Activated CD8-positive, alpha-beta T cell treated with anti-CD3 and anti-CD28 coated beads, Interleukin-2, amount 10 ng/mL, durations not matched to agents 7 days and 5 days (primary cell): ENCODE measurements at regions not wholly inside any gene's neighbourhood (a gene's known extent, or its start where the extent isn't known, plus 50 kb on each side); places are given as distances from the start of the nearest gene placed in this dataset.

Experiments
- ATAC-seq: fragments of 150-1000 bp; cut with Tn5 transposase; one replicate; pipeline ENCODE4 v1.10.0; 2021; ENCODE audit warnings: moderate library complexity
- CTCF ChIA-PET: fragments of 350-600 bp; sonication (Branson Sonifier 250); formaldehyde crosslinking; loops from one replicate; lab custom pipeline; 2021; ENCODE audit warnings: antibody characterized with exemption; lab: Charles Lee
- POLR2A ChIA-PET: fragments of 350-600 bp; sonication (Branson Sonifier 250); formaldehyde crosslinking; loops from one replicate; lab custom pipeline; 2021; ENCODE audit warnings: antibody characterized with exemption; lab: Charles Lee
- DNase-seq: peaks from one replicate; pipeline ENCODE4 v3.0.0-alpha.2; 2020
- H3K27ac Mint-ChIP-seq: one replicate; pipeline ENCODE4 v1.8.0; 2021; ENCODE audit warnings: mild to moderate bottlenecking, mixed read lengths
- H3K27me3 Mint-ChIP-seq: one replicate; pipeline ENCODE4 v1.8.0; 2021; ENCODE audit warnings: low read depth, mixed read lengths
- H3K36me3 Mint-ChIP-seq: one replicate; pipeline ENCODE4 v1.8.0; 2021; ENCODE audit warnings: low read depth, mixed read lengths
- H3K4me1 Mint-ChIP-seq: one replicate; pipeline ENCODE4 v1.8.0; 2021; ENCODE audit warnings: low read depth, mixed read lengths
- H3K4me3 Mint-ChIP-seq: one replicate; pipeline ENCODE4 v1.8.0; 2021; ENCODE audit warnings: mild to moderate bottlenecking, mixed read lengths
- H3K9me3 Mint-ChIP-seq: one replicate; pipeline ENCODE4 v1.8.0; 2022; ENCODE audit warnings: mixed read lengths; ENCODE audit not compliant: insufficient read depth

DNA sequence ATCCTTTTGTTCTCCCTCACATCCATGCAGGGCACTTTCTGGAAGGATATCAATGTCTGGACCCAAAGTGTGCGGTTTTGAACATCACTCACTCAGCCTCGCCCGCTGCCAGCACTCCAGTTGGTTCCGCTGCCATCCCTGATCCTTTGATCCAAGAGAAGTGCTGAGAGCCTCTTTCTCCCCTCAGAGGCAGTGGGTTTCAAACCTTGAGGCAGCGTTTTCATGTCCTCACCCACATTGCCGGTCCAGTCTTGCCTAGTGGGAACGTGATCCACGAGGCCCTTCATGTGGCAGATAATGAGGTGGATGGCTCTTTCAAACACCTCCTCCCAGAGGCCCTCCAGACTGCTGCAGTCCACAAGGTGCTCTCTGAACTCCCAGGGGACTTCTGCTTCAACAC lies 122.2 kb downstream of the ACTL8 start:
- DNase-seq (no peak), ATAC-seq (no peak)
- H3K4me1 Mint-ChIP-seq, result no peaks in the 10 kb centered on the region
- no peak overlapping the region for H3K27ac Mint-ChIP-seq
- H3K4me3 Mint-ChIP-seq, result no peak overlapping the region
- ChIA-PET POLR2A (no interaction called here), CTCF (no interaction called here)
- H3K27me3 Mint-ChIP-seq, result no peaks in the 10 kb centered on the region
- no peaks in the 10 kb centered on the region for H3K9me3 Mint-ChIP-seq
- no peaks in the 10 kb centered on the region for H3K36me3 Mint-ChIP-seq

DNA sequence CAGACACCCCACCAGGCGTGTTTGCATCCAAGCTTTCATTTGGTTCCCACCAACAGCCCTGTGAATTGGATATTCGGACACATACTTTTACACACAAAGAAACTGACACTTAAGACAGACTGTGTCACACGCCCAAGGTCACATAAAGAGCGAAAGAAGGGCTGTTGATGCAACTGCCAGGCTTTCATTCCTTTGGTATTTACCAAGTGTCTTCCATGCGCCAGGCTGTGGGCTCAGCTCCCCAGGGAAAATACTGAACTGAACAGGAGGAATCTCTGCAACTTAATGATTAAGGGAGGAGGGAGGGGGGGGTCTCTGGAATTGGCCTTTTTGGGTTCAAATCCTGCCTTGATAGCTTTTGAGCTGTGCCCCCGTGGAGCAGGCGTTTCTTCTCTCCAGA lies 122.8 kb downstream of the ACTL8 start:
- ChIA-PET POLR2A (no interaction called here), CTCF (no interaction called here)
- Mint-ChIP-seq H3K9me3 (no peaks in the 10 kb centered on the region), H3K27me3 (no peaks in the 10 kb centered on the region), H3K36me3 (no peaks in the 10 kb centered on the region), H3K27ac (no peak overlapping the region), H3K4me1 (no peaks in the 10 kb centered on the region), H3K4me3 (no peak overlapping the region)
- ATAC-seq (no peak), DNase-seq (no peak)

DNA sequence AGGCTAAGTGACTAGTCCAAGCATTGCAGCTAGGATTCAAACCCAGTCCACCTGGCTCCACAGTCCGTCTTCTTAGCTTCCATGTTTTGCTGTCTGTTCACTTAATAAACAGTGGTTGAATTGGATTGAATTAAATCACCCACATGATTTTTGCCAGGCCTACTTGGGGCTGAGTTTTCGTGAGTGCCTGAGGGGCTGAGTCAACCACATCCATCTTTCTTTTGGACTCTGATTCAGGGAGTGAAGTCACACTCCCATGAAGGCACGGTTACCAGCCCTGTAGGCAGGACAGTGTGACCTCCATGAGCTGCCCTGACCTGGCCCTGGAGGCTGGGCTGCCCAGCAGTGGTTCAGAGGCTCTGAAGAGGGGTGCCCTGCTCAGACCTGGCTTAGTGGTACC lies 123.7 kb downstream of the ACTL8 start:
- H3K36me3 Mint-ChIP-seq, result no peaks in the 10 kb centered on the region
- ChIA-PET POLR2A (no interaction called here), CTCF (no interaction called here)
- H3K4me3 Mint-ChIP-seq, result no peak overlapping the region
- no peaks in the 10 kb centered on the region for H3K4me1 Mint-ChIP-seq
- no peaks in the 10 kb centered on the region for H3K9me3 Mint-ChIP-seq
- ATAC-seq (no peak), DNase-seq (no peak)
- no peak overlapping the region for H3K27ac Mint-ChIP-seq
- no peaks in the 10 kb centered on the region for H3K27me3 Mint-ChIP-seq

DNA sequence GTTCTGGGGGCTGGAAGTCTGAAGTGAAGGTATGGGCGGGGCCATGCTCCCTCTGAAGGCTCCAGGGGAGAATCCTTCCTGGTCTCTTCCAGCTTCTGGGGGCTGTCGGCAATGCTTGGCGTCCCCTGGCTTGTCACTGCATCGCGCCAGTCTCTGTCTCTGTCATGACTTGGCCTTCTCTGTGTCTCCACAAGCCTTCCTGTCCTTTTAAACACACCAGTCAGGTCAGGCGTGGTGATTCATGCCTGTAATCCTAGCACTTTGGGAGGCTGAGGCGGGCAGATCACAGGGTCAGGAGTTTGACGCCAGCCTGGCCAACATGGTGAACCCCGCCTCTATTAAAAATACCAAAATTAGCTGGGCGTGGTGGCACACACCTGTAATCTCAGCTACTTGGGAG lies 125.3 kb downstream of the ACTL8 start:
- H3K27me3 Mint-ChIP-seq, result no peaks in the 10 kb centered on the region
- H3K27ac Mint-ChIP-seq, result no peak overlapping the region
- no peak overlapping the region for H3K4me3 Mint-ChIP-seq
- no peaks in the 10 kb centered on the region for H3K9me3 Mint-ChIP-seq
- ChIA-PET POLR2A (no interaction called here), CTCF (no interaction called here)
- H3K4me1 Mint-ChIP-seq, result no peaks in the 10 kb centered on the region
- ATAC-seq, result no peak
- no peak for DNase-seq
- H3K36me3 Mint-ChIP-seq, result no peaks in the 10 kb centered on the region

DNA sequence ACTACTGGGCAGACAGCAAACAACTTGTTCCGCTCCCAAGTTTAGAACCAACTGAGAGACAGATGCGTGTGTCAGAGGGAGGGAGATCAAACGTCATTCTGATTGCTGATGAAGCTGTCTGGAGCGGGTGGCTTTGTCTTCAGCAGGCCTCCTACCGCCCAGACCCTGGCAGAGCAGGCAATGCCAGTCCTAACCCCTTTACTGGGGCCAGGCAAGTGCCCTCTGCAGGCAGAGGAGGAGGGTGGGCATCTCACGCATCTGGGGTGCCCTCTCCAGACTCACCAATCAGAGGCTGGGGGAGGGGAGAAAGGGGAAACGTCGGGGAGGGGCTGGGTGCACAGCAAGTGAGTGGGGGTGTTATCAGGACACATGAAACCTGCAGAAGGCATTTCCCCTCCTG lies 126.6 kb downstream of the ACTL8 start:
- POLR2A ChIA-PET, result no interaction called here
- Mint-ChIP-seq H3K36me3 (no peaks in the 10 kb centered on the region), H3K27me3 (no peaks in the 10 kb centered on the region), H3K4me3 (no peak overlapping the region), H3K9me3 (no peaks in the 10 kb centered on the region), H3K27ac (no peak overlapping the region), H3K4me1 (no peaks in the 10 kb centered on the region)
- ATAC-seq (no peak), DNase-seq (no peak)
- CTCF ChIA-PET, result no interaction called here

DNA sequence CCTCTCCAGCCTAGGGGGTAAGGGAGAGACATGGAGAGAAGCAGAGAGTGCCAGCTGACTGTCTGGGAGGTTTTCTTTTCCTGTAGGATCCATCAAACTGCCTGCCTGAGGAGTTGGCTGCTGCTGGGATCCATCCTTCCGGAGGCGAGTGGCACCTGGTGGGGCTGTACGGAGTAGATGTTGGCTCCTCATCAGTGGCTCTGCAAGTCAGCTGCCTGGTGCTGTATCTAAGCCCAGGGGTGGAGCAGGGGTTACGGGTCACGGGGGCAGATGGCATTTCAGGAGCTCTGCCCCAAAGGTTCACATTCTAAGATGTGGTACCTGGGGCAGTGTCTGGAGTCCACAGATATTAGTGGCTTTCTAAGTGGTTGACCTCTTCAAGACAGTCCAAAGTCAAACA lies 128.0 kb downstream of the ACTL8 start:
- Mint-ChIP-seq H3K27me3 (no peaks in the 10 kb centered on the region), H3K27ac (no peak overlapping the region), H3K9me3 (no peaks in the 10 kb centered on the region), H3K4me1 (no peaks in the 10 kb centered on the region), H3K4me3 (no peak overlapping the region), H3K36me3 (no peaks in the 10 kb centered on the region)
- ChIA-PET POLR2A (no interaction called here), CTCF (no interaction called here)
- no peak for ATAC-seq
- DNase-seq, result no peak

DNA sequence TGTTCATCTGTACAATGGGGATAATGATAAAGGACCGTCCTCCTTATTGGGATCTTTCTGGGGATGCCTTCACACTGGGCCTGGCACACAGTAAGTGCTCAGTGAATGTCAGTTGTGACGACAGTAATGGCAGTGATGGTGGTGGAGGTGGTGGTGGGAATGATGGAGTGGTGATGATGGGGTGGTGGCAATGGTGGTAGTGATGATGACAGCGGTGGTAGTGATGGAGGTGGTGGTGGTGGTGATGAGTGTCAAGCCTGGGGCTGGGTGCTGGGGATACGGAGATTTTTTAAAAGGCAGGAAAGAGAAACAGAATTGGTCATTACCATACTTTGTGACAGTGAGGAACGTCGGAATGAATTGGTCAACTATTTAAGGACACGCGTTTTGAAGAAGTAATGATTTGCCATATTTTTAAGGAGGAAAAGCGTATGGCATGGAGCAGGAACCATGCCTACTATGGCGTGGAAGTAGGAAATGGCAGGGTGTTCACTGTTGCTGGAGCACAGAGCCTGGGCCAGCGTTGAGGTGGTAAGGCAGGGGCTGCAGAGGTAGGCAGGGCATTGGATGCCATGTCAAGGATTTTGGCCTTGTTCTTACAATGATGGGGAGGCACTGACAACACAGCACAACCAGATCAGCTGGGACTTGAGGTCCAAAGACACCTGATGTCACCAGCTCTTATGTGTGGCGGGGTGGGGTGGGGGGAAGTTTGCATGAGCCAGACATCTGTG lies 128.7 kb downstream of the ACTL8 start:
- ATAC-seq, result no peak
- Mint-ChIP-seq H3K27me3 (no peaks in the 10 kb centered on the region), H3K4me3 (no peak overlapping the region), H3K4me1 (no peaks in the 10 kb centered on the region), H3K36me3 (no peaks in the 10 kb centered on the region), H3K27ac (no peak overlapping the region), H3K9me3 (no peaks in the 10 kb centered on the region)
- ChIA-PET CTCF (no interaction called here), POLR2A (no interaction called here)
- no peak for DNase-seq

DNA sequence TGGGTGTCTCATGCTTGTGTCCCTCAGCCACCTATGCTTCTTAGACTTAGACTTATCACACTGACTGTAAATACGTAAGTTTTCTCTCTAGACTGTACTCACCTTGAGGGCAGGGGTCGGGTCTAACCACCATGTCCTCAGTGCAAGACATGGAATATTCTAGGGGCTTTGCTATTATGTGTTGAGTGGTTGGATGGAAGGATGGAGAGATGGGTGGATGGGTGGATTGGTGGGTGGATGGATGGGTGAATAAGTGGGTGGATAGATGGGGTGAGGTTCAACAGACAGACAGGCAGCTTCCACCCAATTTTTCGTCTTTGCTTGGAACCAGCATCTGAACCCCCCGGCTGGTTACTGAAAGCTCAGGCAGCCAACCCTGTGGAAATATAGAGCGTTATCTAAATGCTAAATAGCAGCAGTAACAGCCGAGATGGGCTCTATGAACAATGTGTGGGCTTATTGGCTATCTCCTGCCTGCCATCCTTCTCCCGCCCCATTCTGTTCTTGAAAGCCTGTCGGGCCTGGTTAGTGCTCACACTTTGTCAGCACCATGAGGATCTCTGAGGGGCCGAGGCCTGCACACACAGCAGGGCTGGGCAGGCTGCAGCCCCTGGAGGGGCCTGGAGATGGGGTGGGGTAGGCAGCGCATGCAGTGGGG lies 130.7 kb downstream of the ACTL8 start:
- DNase-seq (no peak), ATAC-seq (no peak)
- ChIA-PET POLR2A (no interaction called here), CTCF (no interaction called here)
- Mint-ChIP-seq H3K4me1 (no peaks in the 10 kb centered on the region), H3K27ac (no peak overlapping the region), H3K36me3 (no peaks in the 10 kb centered on the region), H3K27me3 (no peaks in the 10 kb centered on the region), H3K4me3 (no peak overlapping the region), H3K9me3 (no peaks in the 10 kb centered on the region)

DNA sequence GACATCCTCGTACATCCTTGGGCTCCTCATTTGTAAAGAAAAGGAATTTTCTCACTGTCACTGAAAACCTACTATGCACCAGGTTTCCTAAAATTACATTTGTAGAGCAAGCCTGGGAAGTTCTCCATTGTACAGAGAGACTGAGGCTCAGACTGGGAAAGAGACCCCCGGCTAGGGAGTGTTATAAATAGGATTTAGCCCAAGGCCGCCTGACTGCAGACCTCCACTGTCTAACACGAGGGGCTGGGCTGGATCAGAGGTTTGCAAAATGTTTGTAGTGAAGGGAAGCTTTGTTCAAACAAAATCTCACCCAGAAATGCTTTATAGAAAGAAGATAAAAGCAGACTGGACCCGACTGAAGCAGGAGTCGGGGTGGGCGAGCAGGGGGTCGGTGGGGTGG lies 131.3 kb downstream of the ACTL8 start:
- H3K27ac Mint-ChIP-seq, result no peak overlapping the region
- CTCF ChIA-PET, result no interaction called here
- ATAC-seq, result no peak
- no peak for DNase-seq
- no peaks in the 10 kb centered on the region for H3K27me3 Mint-ChIP-seq
- no peak overlapping the region for H3K4me3 Mint-ChIP-seq
- H3K36me3 Mint-ChIP-seq, result no peaks in the 10 kb centered on the region
- H3K9me3 Mint-ChIP-seq, result no peaks in the 10 kb centered on the region
- H3K4me1 Mint-ChIP-seq, result no peaks in the 10 kb centered on the region
- POLR2A ChIA-PET, result no interaction called here

DNA sequence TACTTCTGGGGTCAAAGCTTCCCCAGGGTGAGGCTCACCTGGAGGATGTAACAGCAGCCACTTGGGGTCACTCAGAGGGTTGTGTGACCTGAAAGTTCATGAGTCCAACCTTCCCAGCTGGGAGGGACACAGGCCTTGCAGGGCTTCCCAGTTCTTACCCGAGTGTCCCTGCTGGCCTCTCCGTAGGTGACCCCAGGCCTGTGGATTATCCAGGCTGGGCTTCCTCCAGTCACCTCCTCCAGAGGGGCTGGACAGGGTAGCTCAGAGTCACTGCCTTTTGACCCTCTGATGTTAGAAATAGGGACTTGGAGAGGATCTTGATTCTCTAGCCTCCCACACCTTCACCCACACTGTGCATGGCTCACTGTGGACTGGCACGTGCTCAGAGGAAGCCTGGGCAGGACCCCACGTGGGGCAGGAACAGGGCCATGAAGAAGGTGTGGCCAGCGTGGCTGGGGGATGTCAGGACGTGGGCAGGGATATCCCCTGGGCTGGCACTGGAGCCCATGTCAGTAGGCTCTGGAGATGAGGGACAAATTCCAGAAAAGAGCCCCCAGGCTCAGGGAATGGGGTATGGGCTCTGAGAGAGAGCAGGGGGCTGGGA lies 131.8 kb downstream of the ACTL8 start:
- POLR2A ChIA-PET, result no interaction called here
- ATAC-seq, result no peak
- H3K27me3 Mint-ChIP-seq, result no peaks in the 10 kb centered on the region
- no peaks in the 10 kb centered on the region for H3K4me1 Mint-ChIP-seq
- no peak for DNase-seq
- H3K27ac Mint-ChIP-seq, result no peak overlapping the region
- no peaks in the 10 kb centered on the region for H3K36me3 Mint-ChIP-seq
- no peak overlapping the region for H3K4me3 Mint-ChIP-seq
- no peaks in the 10 kb centered on the region for H3K9me3 Mint-ChIP-seq
- CTCF ChIA-PET, result no interaction called here

DNA sequence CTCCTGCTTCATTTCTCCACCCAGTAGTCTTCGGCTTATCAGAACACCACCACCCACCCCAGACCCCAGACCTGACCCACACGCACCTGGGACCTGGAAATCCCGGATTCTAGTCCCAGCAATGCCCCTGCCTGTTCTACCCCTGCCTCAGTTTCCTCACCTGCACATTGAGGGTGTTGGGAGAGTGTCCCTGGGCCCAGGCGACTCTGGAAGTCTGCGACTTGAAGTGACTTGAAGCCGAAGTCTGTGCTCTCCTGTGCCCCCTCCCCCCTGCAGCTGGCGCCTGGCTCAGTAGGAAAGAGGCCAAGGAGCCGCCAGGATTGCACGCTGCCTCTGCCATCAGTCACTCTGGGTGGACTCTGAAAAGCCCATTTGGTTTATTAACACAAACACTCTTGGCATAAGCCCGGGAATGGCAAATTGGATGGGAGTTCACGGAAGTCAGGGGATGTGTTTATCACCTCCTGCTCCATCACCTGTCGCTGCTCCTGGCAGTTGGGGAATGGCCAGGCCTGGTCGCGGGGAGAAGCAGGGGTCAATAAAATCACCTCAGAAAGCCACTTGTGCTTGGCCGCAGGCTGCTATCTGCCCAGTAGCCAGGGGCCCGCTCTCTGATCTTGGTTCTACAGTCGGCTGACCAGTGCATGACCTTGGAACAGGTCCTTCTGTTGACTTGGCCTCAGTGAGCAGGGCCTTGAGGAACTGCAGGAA lies 132.7 kb downstream of the ACTL8 start:
- no peak for DNase-seq
- Mint-ChIP-seq H3K9me3 (no peaks in the 10 kb centered on the region), H3K4me1 (no peaks in the 10 kb centered on the region), H3K4me3 (no peak overlapping the region), H3K27ac (no peak overlapping the region), H3K36me3 (no peaks in the 10 kb centered on the region), H3K27me3 (no peaks in the 10 kb centered on the region)
- CTCF ChIA-PET, result no interaction called here
- ATAC-seq, result no peak
- POLR2A ChIA-PET, result no interaction called here
